SK-N-MC (cell line): ENCODE measurements at regions not wholly inside any gene's neighbourhood (a gene's known extent, or its start where the extent isn't known, plus 50 kb on each side); places are given as distances from the start of the nearest gene placed in this dataset.

Experiments used
- EZH2 ChIP-seq: fragments of 200-600 bp; sonication (generic); IDR thresholded peaks from one replicate; pipeline ENCODE4 v1.6.1; 2017; ENCODE audit warnings: antibody characterized with exemption
- FOXP2 ChIP-seq: optimal IDR thresholded peaks from 2 replicates; pipeline ENCODE3; 2011; ENCODE audit warnings: mild to moderate bottlenecking, moderate library complexity; ENCODE audit not compliant: insufficient read depth; ENCODE audit errors: extremely low read length, control extremely low read depth
- POLR2AphosphoS5 ChIP-seq: IDR thresholded peaks from 2 replicates; pipeline ENCODE4 v1.6.1; 2012; ENCODE audit warnings: mild to moderate bottlenecking, low read depth, low read length, borderline replicate concordance

DNA sequence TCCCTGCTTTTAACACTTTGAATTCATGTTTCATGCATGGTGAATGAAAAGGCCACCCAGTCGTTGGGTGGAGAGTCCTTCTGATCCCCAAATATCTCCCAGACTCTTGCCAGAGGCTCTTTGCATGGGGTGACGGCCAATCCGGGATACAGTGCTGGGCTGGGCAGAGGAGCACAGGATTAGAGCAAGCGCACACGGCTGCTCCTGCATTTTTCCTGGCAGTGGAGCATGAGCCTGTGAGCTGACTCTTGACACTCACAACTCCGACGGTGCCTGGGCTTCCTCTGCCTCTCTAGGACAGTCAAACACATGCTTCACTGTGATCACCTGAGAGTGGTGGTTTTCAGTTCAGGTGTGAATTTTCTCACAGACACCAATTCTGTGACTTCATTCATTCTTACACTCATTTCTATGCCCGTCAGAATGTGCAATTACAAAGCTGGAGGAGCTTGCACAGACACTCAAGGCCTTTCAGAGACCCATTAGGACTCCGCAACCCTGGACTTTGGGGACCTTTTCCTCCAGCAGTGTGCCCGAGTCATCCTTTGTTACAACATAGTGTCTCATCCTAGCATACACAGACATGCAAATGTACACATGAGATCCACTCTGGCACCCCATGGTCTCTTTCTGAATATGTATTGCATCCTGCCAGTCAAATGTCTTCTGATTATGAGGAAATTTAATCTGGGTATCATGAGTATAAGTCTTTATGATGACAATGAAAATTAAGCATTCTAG, 206.6 kb downstream of the ICE1 start:
- no peak for TF ChIP-seq POLR2AphosphoS5
- no peak for TF ChIP-seq EZH2
- no peak for TF ChIP-seq FOXP2
